IPS-NIHi11 (cell line): ENCODE measurements at regions not wholly inside any gene's neighbourhood (a gene's known extent, or its start where the extent isn't known, plus 50 kb on each side); places are given as distances from the start of the nearest gene placed in this dataset.
"Not testable (repeated sequence)": the region's sequence is repeated elsewhere in the genome, so short reads cannot be mapped to it uniquely, and the experiment has no call there.

Experiments used
- DNase-seq: peaks from one replicate; pipeline ENCODE4 v3.0.0; 2012; ENCODE audit warnings: mixed read lengths, low spot score

DNA sequence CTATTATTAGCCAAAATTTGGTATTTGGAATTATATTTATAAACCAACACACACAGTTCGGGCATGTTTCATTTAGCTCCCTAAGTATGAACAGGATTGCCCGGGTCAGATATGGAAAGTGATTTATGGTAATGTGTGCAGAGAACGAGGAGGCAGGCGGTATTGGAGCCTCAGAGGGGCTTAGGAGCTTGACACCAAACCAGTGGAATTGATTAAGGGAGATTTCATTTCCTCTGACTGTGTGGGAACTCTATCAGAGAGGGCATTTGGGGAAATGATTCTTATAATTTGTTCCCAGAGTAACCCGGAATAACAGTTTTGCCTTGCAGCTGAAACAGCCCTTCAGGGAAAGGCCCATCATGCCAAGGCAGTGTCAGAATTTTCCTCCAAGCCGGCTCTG is 115.1 kb upstream of the SPTLC3 start:
- no peak for DNase-seq

DNA sequence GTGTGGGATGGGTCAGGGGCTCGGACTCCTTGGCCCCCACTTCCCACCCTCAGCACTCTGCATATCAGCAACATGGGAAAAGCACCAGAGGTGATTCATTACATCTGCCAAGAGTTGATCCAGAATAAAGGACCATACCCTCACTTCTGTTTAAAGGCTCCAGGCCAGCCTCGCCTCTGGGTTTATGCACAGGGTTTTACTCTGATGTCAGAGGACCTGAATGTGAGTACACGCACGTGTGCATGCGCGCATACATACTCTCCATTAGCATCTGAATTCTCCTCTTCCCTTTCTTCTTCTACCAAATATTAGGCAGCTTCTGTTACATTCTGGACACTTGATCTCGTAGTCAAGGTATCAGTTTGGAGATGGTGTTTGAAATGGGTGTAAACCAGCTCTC is 114.7 kb upstream of the SPTLC3 start:
- no peak for DNase-seq

DNA sequence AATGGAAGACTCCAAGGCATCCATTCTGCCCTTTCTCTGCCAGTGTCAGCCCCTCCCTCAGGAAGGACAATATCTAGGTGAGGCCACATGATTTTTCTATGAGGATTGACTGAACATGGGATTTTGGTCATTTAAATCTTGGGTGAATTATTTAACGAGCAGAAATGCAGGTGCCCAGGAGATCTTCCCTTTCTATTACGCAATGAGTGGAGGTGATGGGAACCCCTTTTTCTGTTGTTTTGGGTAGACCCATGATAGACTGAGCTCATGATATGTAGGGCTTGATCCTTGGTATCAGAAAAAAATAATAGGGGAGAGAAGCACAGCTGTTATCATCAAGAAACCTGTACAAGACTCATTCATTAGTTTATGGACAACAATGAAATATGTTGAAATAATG is 112.6 kb upstream of the SPTLC3 start:
- no peak for DNase-seq

DNA sequence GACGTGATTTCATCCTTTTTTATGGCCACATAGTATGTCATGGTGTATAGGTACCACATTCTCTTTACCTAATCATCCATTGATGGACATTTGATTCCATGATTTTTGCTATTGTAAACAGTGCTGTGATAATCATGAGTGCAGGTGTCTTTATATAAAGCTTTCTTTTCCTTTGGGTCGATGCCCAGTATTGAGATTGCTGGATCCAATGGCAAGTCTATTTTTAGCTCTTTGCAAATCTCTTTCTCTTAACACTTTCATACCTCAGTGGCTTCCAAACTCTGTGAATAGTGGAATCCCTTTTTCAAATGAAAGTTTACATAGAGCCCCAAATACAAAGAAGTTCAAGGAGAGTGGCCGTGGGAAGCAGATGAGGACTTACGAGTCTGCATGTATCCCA is 105.8 kb upstream of the SPTLC3 start:
- DNase-seq = no peak

DNA sequence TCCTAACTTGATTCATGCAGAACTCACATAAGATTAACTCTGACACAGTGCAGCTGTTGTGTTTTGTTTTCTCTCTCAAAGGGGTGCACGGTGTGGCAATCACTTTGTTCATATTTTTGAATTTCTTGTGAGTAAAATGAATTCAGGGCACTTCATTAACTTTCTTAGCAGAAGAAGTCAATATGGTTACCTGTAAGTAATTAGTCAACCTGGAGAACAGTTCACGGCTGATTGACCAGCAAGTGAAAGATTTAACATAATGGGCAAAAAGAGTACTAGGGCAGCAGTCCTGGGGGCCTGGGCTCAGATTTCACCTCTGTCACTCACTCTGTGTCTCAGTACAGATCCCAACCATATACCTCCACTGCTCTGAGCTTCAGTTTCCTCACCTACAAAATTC is 102.4 kb upstream of the SPTLC3 start:
- no peak for DNase-seq

DNA sequence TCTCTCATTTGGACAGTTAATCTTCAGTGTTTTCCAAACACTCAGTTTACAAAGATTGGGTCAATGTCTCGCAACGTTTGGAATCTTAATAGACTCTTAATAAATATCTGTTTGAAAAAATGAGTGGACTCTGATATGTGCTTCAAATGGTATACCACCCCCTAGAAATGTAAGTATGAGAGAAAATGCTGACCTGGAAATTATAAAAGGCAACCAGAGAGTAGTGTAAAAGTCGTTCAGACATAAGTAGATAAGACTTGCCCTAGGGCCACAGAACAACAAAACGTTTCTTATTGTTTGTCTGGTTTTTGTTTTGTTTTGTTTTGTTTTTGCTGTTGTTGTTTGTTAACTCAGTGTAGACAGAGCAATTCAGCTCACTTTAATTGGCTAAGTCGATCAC is 97.4 kb upstream of the SPTLC3 start:
- no peak for DNase-seq

DNA sequence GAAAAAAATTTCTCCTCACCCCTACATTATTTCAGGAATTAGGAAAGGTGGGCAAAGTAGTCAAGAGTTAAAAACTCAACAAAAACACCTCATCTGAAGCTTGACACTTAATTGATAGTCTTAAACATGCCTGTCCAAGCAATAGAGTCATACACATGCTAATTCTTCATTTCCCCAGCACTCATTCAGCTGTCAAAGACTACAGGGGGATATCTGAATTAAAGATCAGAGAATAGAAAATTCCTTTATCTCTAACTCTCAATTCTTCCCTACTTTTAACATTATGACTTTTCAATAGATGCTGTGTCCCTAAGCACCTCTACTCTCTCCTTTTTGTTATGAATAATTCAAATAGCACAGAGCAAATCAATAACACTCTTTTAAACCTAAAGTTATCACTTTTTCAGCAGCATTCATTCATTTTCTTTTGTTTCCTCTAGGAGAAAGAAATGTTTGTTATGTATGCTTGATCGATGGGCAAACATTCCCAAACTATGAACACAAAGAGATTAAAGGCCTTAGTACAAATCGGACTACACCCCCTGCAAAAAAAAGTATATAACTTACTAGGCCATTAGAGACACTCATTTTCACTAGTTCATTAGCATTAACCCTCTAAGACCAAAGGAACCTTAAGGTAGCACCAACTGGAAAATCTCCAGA is 94.9 kb upstream of the SPTLC3 start:
- DNase-seq = no peak

DNA sequence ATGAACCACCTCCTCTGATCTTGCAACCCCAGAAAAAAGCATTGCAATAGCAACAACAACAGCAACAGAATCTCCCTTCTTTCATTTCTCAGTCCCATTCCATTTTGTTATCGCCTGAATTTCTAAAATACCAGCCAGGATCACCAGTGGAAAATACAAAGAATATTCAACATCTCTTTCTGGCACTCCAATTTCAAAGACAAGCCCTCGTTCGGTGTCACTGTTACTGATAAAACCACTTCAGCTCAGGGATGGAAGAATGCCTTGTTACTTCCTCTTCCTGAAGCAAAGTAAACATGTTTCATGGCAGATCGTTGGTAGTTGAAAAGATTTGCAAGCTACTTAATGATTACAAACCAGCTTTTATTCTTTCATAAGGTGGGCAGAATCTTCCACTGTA is 94.0 kb upstream of the SPTLC3 start:
- no peak for DNase-seq

DNA sequence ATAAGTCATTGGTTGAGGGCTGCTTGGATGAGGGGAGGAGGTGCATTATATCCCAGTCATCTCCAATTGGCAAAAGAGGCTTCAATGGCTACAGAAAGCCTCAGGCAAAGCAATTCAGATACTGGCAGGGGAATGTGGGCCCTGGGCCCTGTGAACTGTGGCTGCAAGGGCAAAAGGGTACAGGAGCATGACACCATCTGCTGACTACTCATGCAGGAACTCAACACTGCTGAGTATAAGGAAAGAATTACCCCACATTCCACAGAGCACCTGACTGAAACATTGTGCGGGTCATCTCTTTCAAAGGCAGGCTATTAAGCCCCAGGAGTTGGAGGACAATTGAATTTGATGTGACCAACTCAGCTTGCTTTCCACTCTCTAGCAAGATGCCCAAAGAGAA is 92.1 kb upstream of the SPTLC3 start:
- no peak for DNase-seq

DNA sequence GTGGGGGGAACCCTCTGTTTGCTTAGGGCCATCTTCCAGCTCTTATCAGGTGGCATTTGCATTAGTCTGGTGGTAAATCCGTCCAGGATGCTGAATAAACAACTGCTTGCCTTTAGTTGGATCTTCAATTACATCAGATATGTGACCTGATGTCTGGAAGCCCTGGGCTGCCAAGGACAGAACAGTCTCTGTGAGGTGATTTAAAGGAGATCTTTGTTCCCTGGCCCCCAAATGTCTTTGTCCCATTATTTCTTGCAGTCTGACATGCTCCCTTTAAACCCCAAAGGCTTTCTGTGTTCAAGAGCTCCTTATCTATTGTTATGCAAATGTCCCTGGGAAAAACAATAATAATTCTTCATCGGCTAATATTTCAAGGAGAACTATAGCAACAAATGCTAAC is 84.6 kb upstream of the SPTLC3 start:
- DNase-seq = no peak

DNA sequence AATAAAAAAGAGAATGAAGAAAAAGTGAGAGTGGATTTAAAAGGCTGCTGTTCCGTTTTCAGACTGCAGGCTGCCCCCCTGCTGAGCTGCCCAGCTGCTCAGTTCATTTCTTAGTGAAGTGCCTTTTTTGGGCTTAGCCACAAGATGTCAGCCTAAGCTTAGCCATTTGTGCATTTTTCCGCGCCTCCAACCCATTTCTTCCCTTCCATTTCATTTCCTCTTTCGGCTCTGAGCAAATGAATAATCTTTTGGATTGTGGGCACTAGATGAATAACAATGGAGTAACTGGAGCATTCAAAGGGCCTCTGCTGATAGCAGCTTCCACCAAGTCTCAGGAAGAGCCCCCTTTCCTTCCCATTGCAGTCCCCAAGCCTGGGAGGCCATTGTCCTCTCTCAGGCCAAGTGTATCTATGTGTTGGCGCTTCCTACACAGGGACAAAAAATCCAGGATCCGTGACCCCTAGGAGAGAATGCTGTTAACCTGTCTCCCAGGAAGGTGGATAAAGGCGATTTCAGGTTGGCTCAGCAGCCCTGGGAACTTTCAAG is 83.5 kb upstream of the SPTLC3 start:
- DNase-seq = peak; percentile 80

DNA sequence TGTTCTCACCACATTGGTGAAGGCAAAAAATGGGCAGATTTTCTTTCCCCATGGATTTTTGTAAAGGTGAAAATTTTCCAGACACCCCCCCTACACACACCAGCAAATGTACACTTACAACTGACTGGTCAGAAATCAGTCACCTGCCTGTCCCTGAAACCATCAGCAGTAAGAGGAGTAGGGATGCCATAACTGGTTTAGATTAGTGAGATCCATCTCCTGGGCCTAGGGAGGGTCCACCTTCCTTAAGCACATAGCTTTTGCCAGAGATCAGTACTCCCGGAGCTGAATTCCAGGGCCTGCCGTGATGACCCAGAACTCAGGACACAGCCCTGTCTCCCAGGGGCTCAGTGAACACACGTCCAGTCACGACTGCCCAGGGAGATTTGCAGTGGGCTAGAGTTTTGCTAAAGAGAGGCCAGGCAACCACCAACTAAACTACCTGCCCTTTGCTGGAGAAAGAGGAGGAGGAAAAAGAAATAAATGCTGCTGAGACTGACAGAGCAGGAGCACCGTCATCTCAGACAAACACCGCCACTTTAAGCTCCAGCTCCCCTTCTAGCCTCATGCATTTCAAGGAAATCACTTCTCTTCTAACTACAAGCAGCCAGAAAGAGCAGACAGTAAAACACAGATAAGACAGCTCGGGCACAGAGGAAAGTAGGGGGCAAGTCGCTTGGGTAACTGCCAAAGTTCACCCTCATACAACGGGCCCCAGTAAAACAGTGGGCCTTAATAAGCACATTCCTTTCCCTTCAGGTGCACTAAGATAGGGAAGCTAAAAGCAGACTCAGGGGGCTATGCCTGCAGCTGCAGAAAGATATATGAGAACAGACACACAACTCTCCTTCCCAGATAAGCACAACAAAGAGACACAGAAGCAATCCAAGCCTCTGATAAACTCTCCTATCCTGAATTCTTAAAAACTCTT is 82.6 kb upstream of the SPTLC3 start:
- no peak for DNase-seq

DNA sequence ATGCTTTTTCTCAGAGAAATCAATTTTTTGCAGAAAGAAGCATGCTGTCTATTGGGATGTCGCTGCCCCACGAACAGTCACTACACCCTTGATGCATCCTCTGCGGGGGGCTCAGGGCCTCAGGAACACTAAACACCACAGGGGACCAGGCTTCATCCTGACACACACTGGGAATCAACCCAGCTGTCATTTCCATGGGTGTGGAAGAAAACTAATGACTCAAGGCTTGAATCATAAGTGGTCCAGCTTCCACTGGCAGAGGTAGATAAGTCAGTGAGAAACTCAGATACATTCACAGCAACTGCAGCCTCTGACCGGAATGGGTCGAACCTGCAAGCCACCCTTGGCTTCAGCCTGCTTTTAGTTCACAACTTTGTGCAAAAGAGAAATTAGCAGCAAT is 81.3 kb upstream of the SPTLC3 start:
- DNase-seq = no peak

DNA sequence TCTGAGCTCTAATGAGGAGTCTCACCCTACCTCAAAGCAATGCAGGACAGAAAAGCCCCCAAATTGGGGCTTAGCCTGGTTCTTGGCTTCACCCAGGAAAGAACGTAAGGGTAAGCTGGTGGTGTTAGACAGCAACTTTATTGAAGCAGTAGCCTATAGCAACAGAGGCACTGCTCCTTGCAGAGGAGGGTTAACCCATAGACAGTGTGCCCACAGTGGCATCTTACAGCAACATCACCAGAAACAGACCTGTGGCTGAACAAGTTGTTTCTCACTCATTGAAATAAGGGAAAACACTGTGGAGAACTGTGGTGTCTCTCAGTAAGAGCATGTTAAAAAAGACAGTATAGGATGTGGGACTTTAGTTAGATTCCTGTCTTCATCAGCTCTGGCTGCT is 80.4 kb upstream of the SPTLC3 start:
- no peak for DNase-seq

DNA sequence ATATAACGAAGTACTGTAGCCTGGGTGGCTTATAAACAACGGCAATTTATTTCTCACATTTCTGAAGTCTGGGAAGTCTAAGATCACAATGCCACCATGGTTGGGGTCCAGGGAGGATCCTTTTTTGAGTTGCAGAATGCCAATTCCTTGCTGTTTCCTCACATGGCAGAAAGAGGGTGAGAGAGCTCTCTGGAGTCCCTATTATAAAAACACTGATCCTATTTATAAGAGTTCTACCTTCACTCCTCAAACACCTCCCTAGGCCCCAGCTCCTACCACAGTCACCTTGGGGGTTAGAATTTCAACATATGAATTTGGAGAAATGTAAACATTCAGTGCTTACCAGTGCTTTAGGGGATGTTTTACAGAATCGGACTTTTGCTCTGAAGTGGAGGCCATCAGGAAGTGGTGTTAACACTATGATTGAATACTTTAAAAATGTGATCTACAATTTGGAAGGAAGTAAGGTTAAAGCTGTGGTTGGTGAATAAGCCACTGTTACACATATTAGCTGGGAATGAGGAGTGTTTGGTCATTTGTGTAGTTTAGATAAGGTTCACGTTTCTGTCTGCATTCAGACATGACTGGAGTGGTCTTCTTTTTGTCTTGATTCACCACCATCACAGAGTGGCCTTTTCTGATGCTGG is 79.9 kb upstream of the SPTLC3 start:
- DNase-seq = no peak

DNA sequence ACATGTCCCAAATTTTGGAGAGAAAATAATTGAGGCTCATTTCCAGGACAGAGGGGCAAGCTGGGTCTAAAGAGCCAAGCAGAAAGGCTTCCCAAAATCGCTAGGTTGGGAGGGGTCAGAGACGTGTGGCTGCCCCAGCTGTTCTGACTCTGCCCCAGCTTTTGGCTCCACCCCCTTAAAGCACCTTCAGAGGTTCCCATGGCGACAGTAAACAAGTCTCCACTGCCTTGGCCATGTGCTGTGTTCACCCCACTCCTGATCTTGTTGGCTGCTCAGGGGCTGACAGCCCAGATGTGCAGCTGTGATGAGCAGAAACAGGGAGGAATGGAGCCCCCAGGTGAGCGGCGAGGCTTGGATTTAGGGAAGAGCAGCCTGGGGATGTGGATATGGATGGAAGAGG is 72.8 kb upstream of the SPTLC3 start:
- peak; percentile 23 for DNase-seq

DNA sequence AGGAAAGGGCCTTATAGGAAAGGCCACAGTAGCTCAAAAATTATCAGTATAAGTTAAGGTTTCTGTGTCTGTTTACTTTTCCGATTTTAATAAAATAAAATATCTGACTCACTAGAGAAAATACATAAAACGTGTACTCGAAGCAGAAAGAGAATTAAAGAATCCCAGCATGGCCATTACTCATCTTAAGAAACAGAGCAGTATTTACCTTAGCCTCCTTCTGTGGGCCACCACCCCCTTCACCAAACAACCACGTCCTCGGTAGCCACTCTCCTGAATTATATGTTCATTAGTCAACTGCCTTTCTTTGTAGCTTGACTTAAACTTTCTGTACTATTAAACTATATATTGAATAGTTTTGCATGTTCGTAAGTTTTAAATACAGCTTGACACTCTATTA is 72.2 kb upstream of the SPTLC3 start:
- DNase-seq = no peak

DNA sequence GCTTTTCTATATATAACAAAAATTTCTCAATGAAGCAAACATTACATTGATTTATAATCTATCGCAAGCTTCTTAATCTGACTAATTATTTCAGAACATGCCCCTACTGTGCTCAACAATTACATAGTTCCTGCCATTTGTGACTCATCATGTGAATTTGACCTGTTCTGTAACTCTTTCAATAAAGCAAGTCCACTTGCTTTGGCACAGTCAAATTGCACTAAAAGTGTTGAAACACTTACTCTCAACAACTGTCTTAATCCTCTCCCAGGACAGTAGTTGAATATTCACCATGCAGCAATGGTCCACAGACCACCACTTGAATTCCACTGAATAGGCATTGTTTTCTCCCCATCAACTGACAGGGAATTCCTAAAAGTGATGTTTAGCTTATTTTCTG is 67.7 kb upstream of the SPTLC3 start:
- DNase-seq = no peak

DNA sequence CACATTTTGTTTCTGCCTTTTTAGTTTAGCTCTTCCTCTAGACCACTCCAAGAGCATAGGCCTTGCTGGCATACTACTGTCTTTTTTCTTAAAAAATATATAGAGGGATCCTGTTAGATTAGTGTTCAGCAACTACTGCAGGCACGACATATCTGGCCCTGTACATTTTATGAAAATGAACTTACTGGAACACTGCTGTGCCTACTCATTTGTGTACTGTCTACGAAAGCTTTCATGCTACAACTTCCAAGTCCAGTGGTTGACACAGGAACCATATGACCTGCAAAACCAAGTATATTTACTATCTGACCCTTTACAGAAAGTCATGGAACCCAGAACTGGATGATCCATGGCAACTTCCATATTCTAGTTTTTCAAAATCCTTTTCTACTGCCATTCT is 66.6 kb upstream of the SPTLC3 start:
- no peak for DNase-seq

DNA sequence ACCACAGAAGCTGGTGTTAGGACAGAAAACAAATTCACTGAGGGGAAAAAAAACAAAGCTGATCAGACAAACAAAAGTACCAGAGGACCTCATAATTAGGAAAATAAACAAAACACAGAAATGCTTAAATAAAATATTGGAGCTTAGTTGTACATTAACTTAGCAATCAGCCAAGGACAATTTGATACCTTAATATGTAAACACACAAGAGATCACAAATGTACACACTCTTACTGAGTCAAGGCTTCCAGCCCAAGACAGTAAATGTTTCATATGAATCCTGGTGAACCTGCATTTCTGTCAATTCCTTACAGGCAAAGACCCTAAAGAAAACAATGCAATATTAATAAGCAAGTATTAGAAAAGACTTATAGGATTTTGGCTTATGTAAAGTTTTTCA is 62.0 kb upstream of the SPTLC3 start:
- DNase-seq = no peak

DNA sequence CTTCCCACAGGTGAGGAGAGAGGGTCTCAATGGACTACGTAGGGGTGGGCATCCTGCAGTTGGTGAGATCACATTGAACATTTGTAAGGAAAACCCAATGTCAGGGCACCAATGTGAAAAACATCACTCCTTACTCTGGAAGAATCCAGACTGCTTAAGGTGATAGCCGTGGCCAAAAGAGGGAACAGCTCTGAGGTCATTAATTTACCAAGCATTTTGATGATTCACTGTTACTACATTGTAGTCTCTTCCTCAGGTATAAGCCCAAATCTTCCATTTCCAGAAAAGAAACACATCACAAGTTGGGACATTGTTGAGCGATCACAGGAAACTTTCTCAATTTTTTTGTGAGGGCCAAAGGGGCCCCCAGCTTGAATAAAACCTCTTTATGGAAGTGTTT is 61.1 kb upstream of the SPTLC3 start:
- no peak for DNase-seq

DNA sequence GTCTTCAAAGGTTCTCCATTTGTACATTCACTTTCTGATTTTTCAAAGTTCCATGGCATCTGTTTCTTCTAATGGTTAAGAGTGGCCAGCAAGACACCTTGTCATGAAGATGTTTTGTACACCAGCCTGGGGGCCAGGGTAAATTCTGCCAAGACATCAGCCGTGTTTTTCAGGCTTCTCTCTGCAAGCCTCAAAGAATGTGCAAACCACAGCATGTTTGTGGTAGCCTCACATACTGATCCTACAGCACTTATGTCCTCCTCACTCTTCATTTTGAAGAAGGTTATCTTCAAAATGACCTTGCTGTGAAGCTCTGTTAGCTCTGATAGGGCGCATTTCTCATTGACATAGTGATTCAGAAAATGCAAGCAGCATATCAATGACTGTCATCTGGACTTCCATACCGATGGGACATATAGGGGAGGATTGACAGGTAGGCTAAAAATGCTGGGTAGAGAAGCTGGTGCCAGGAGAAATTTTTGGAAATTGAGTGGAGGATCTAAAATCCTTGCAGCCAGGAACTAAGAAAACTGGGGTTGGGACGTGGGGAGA is 59.3 kb upstream of the SPTLC3 start:
- DNase-seq = no peak

DNA sequence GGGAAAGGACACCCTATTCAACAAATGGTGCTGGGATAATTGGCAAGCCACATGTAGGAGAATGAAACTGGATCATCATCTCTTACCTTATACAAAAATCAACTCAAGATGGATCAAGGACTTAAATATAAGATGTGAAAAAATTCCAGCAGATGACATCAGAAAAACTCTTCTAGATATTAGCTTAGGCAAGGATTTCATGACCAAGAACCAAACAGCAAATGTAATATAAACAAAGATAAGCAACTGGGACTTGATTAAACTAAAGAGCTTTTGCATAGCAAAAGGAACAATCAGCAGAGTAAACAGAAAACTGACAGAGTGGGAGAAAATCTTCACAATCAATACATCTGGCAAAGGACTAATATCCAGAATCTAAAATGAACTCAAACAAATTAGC is 54.5 kb upstream of the SPTLC3 start:
- DNase-seq = not testable (repeated sequence)
